ENCODE measurements at regions not wholly inside any gene's neighbourhood (a gene's known extent, or its start where the extent isn't known, plus 50 kb on each side); places are given as distances from the start of the nearest gene placed in this dataset.
"Not testable (repeated sequence)": the region's sequence is repeated elsewhere in the genome, so short reads cannot be mapped to it uniquely, and the experiment has no call there.

DNA sequence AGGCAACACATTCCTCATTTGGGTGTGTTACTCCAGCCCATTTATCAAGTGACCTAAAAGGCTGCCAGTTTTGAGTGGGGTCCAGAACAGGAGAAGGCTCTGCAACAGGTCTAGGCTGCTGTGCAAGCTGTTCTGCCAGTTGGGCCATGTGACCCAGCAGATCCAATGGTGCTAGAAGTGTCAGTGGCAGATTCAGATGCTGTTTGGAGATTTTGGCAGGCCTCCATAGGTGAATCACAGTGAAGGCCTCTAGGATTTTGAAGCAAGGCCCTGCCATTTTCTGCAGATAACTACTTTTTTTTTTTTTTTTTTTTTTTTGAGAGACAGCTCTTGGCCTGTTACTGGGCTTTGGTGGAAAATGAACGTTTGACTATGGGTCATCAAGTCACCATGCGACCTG, 147.5 kb downstream of the GPR37 start:
- TF ChIP-seq, protein P1, sequence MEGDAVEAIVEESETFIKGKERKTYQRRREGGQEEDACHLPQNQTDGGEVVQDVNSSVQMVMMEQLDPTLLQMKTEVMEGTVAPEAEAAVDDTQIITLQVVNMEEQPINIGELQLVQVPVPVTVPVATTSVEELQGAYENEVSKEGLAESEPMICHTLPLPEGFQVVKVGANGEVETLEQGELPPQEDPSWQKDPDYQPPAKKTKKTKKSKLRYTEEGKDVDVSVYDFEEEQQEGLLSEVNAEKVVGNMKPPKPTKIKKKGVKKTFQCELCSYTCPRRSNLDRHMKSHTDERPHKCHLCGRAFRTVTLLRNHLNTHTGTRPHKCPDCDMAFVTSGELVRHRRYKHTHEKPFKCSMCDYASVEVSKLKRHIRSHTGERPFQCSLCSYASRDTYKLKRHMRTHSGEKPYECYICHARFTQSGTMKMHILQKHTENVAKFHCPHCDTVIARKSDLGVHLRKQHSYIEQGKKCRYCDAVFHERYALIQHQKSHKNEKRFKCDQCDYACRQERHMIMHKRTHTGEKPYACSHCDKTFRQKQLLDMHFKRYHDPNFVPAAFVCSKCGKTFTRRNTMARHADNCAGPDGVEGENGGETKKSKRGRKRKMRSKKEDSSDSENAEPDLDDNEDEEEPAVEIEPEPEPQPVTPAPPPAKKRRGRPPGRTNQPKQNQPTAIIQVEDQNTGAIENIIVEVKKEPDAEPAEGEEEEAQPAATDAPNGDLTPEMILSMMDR (IDR thresholded peaks at IDR 0.05), result not testable (repeated sequence)
- TF ChIP-seq POLR2A (IDR thresholded peaks at IDR 0.05), result not testable (repeated sequence)
